ENCODE measurements at regions not wholly inside any gene's neighbourhood (a gene's known extent, or its start where the extent isn't known, plus 50 kb on each side); places are given as distances from the start of the nearest gene placed in this dataset.
"Not testable (repeated sequence)": the region's sequence is repeated elsewhere in the genome, so short reads cannot be mapped to it uniquely, and the experiment has no call there.

DNA sequence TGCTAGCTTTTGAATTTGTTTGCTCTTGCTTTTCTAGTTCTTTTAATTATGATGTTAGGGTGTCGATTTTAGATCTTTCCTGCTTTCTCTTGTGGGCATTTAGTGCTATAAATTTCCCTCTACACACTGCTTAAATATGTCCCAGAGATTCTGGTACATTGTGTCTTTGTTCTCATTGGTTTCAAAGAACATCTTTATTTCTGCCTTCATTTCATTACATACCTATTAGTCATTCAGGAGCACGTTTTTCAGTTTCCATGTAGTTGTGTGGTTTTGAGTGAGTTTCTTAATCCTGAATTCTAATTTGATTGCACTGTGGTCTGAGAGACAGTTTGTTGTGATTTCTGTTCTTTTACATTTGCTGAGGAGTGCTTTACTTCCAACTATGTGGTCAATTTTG lies 51.2 kb upstream of the MB21D2 start:
- H3K27ac ChIP-seq (ENCODE audit: low read length); H3K4me1 ChIP-seq (ENCODE audit: control insufficient read depth, insufficient read depth, low read length); intact Hi-C loops (cut with DNase I); H3K27me3 ChIP-seq (ENCODE audit: control insufficient read depth, insufficient read depth); DNase-seq; ATAC-seq; H3K4me3 ChIP-seq (ENCODE audit: low read length); H3K9me3 ChIP-seq (ENCODE audit: control insufficient read depth, low read length): not testable (repeated sequence)
- 70% methylated on average over 2 of the region's 2 CpGs for WGBS

DNA sequence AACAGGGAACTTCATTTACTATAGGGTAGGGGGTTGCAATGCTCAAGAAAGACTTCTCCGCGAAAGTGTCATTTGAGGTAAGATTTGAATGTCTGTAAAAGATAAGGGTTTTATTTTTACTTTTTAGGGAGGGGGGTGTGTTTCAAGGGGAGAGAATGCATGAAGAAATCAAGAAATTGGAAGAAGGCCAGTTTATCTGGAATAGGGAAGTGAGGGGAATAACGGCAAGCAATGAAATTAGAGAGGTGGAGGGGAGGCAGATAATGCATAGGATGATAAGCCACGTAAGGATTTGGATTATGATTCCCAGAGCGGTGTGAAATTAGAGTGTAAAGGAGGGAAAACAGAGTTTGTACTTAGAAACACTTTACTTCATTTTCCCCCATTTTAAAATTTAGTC lies 63.0 kb upstream of the MB21D2 start:
- ATAC-seq (no peak), DNase-seq (no peak)
- H3K4me3 ChIP-seq (ENCODE audit: low read length): no peak overlapping the region
- H3K27me3 ChIP-seq (ENCODE audit: control insufficient read depth, insufficient read depth): no peaks in the 10 kb centered on the region
- H3K27ac ChIP-seq (ENCODE audit: low read length): no peak overlapping the region
- H3K9me3 ChIP-seq (ENCODE audit: control insufficient read depth, low read length): no peaks in the 10 kb centered on the region
- intact Hi-C loops (cut with DNase I): no loop called here
- no peaks in the 10 kb centered on the region for H3K4me1 ChIP-seq (ENCODE audit: control insufficient read depth, insufficient read depth, low read length)
- 38% methylated on average over 5 of the region's 5 CpGs for WGBS

DNA sequence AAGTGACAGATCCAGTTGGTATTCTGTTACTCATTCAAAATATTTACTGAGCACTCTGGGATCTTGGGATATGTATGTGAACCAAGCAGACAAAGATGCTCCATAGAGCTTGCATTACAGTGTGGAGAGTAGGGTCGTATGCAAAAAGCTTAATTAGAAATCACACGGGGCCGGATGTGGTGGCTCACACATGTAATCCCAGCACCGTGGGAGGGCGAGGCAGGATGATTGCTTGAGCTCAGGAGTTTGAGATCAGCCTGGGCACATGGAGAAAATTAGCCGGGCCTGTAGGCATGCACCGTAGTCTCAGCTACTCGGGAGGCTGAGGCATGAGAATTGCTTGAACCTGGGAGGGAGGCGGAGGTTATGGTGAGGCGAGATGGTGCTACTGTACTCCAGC lies 68.7 kb upstream of the MB21D2 start:
- H3K27me3 ChIP-seq (ENCODE audit: control insufficient read depth, insufficient read depth): no peaks in the 10 kb centered on the region
- H3K9me3 ChIP-seq (ENCODE audit: control insufficient read depth, low read length): no peaks in the 10 kb centered on the region
- 94% methylated on average over 10 of the region's 10 CpGs for WGBS
- no peak for ATAC-seq
- H3K4me3 ChIP-seq (ENCODE audit: low read length): no peak overlapping the region
- no peak overlapping the region for H3K27ac ChIP-seq (ENCODE audit: low read length)
- intact Hi-C loops (cut with DNase I): no loop called here
- DNase-seq: no peak
- no peaks in the 10 kb centered on the region for H3K4me1 ChIP-seq (ENCODE audit: control insufficient read depth, insufficient read depth, low read length)

DNA sequence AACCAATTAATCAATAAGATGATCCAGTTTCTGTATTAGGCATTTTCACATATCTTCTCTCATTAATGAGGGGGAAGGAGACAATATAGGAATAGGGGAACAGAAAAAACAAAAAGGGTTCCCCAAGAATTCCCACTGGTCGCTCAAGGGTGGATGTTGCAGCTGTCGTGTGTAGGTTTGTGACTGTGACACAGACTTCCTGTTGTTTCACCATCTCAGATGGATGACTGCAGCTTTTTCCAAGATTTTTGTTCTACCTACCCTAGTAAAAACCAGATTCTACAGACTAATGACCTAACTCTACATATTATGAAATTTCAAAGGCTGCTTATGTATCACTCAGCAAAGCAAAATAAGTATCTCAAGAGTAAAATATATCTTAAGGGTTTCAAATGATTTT lies 73.7 kb upstream of the MB21D2 start:
- DNase-seq (no peak), ATAC-seq (no peak)
- Histone ChIP-seq H3K27ac (ENCODE audit: low read length) (no peak overlapping the region), H3K4me3 (ENCODE audit: low read length) (no peak overlapping the region), H3K4me1 (ENCODE audit: control insufficient read depth, insufficient read depth, low read length) (no peaks in the 10 kb centered on the region), H3K27me3 (ENCODE audit: control insufficient read depth, insufficient read depth) (no peaks in the 10 kb centered on the region), H3K9me3 (ENCODE audit: control insufficient read depth, low read length) (no peaks in the 10 kb centered on the region)
- intact Hi-C loops (cut with DNase I): no loop called here
- 66% methylated on average over 2 of the region's 2 CpGs for WGBS

DNA sequence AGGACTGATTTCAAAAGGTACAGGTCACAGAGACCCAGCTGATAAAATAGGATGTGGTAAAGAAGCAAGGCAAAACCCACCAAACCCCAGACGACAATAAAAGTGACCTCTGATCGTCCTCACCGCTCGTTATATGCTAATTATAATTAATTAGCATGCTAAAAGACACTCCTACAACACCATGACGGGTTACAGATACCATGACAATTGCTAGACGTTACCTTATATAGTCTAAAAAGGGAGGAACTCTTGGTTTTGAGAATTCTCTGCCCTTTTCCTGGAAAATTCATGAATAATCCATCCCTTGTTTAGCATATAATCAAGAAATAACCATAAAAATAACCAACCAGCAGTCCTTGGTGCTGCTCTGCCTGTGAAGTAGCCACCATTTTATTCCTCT lies 74.7 kb upstream of the MB21D2 start:
- WGBS: 91% methylated on average over 6 of the region's 6 CpGs
- no peak overlapping the region for H3K27ac ChIP-seq (ENCODE audit: low read length)
- DNase-seq: no peak

DNA sequence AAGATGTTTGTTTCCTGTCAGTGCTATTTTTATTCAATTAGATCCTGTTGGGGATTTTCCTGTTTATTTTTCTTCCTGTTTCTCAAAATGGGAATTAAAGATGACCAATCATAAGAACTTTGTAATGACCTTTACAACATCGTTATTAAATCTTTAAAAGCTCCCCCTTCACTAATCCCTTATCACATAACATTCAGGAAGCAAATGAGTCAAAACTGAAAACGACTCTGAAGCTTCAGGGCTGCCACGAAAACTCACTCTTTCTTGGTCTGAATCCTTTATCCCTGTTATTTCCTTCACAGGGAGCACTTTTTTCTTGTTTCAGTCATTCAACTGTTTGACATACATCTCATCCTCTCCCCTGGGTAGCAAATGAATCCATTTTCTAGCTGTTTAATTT lies 75.8 kb upstream of the MB21D2 start:
- H3K4me1 ChIP-seq (ENCODE audit: control insufficient read depth, insufficient read depth, low read length): no peaks in the 10 kb centered on the region
- intact Hi-C loops (cut with DNase I): no loop called here
- no peaks in the 10 kb centered on the region for H3K27me3 ChIP-seq (ENCODE audit: control insufficient read depth, insufficient read depth)
- H3K9me3 ChIP-seq (ENCODE audit: control insufficient read depth, low read length): no peaks in the 10 kb centered on the region
- DNase-seq (no peak), ATAC-seq (no peak)
- 32% methylated on average over 3 of the region's 3 CpGs for WGBS
- H3K4me3 ChIP-seq (ENCODE audit: low read length): no peak overlapping the region
- H3K27ac ChIP-seq (ENCODE audit: low read length): no peak overlapping the region

More for the DNA sequence above, 74.7 kb upstream of the MB21D2 start:
- intact Hi-C loops (cut with DNase I): no loop called here
- no peak for ATAC-seq
- no peaks in the 10 kb centered on the region for H3K4me1 ChIP-seq (ENCODE audit: control insufficient read depth, insufficient read depth, low read length)
- no peak overlapping the region for H3K4me3 ChIP-seq (ENCODE audit: low read length)
- H3K27me3 ChIP-seq (ENCODE audit: control insufficient read depth, insufficient read depth): no peaks in the 10 kb centered on the region
- no peaks in the 10 kb centered on the region for H3K9me3 ChIP-seq (ENCODE audit: control insufficient read depth, low read length)

DNA sequence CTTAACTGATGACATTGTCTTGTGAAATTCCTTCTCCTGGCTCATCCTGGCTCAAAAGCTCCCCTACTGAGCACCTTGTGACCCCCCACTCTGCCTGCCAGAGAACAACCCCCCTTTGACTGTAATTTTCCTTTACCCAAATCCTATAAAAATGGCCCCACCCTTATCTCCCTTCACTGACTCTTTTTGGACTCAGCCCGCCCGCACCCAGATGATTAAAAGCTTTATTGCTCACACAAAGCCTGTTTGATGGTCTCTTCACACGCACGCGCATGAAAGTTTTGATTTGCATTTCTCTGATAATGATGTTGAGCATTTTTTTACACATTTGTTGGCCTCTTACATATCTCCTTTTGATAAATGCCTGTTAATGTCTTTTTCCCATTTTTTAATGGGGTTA lies 83.5 kb upstream of the MB21D2 start:
- ATAC-seq; H3K27me3 ChIP-seq (ENCODE audit: control insufficient read depth, insufficient read depth); H3K9me3 ChIP-seq (ENCODE audit: control insufficient read depth, low read length); intact Hi-C loops (cut with DNase I); H3K27ac ChIP-seq (ENCODE audit: low read length); H3K4me3 ChIP-seq (ENCODE audit: low read length); H3K4me1 ChIP-seq (ENCODE audit: control insufficient read depth, insufficient read depth, low read length); DNase-seq: not testable (repeated sequence)
- WGBS: 89% methylated on average over 5 of the region's 5 CpGs

DNA sequence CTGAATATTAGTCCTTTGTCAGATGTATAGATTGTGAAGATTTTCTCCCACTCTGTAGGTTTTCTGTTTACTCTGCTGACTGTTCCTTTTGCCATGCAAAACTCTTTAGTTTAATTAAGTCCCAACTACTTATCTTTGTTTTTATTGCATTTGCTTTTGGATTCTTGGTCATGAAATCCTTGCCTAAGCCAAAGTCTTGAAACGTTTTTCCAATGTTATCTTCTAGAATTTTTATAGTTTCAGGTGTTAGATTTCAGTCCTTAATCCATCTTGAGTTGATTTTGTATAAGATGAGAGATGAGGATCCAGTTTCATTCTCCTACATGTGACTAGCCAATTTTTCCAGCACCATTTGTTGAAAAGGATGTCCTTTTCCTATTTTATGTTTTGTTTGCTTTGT lies 86.0 kb upstream of the MB21D2 start:
- DNase-seq; ATAC-seq; H3K4me3 ChIP-seq (ENCODE audit: low read length); H3K9me3 ChIP-seq (ENCODE audit: control insufficient read depth, low read length); H3K27me3 ChIP-seq (ENCODE audit: control insufficient read depth, insufficient read depth); H3K27ac ChIP-seq (ENCODE audit: low read length); intact Hi-C loops (cut with DNase I); H3K4me1 ChIP-seq (ENCODE audit: control insufficient read depth, insufficient read depth, low read length): not testable (repeated sequence)
- 24% methylated on average over 1 of the region's 1 CpG for WGBS

DNA sequence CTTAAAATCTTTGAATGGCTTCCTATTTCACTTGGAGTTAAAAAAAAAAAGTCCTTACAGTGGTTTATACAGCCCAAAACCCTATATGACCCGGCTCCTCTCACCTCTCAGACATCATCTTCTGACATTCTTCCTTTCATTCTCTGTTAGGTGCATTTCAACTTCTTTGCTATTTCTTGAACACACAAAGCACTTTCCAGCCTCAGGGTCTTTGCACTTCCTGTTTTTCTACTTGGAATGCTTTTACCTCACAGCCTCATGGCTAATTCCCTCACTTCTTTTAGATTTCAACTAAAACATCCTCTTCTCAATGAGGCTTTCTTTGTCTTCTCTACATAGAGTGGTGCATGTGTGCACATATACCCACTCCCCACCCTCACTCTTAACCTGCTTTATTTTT lies 91.0 kb upstream of the MB21D2 start:
- WGBS: 94% methylated on average over 1 of the region's 1 CpG
- DNase-seq (no peak), ATAC-seq (no peak)
- Histone ChIP-seq H3K27me3 (ENCODE audit: control insufficient read depth, insufficient read depth) (no peaks in the 10 kb centered on the region), H3K27ac (ENCODE audit: low read length) (no peak overlapping the region), H3K9me3 (ENCODE audit: control insufficient read depth, low read length) (no peaks in the 10 kb centered on the region), H3K4me1 (ENCODE audit: control insufficient read depth, insufficient read depth, low read length) (no peaks in the 10 kb centered on the region), H3K4me3 (ENCODE audit: low read length) (no peak overlapping the region)
- intact Hi-C loops (cut with DNase I): no loop called here

DNA sequence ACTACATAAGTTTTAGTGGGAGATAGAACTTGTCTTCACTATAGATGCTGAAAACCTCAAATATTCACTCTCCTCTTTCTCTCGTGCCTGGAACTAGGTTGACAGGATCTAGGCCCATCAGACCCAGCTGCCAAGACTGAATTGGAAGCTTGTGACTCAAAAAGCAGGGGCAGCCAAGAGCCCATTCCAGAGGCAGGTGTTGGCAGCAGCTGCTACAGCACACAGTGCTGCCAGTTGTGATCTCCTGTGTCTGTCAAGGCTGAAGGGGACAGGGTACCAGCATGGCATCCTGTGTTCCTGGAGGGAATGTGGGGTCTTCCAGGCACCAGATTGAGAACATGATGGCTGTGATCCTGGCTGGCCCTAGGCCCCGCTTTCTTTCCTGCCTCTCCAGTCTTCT lies 92.5 kb upstream of the MB21D2 start:
- 62% methylated on average over 2 of the region's 2 CpGs for WGBS
- no peak overlapping the region for H3K4me3 ChIP-seq (ENCODE audit: low read length)
- ATAC-seq (peak; percentile 66 to 68), DNase-seq (no peak)
- intact Hi-C loops (cut with DNase I): no loop called here
- H3K9me3 ChIP-seq (ENCODE audit: control insufficient read depth, low read length): no peaks in the 10 kb centered on the region
- H3K4me1 ChIP-seq (ENCODE audit: control insufficient read depth, insufficient read depth, low read length): peaks cover 2% of the 10 kb centered on the region
- H3K27me3 ChIP-seq (ENCODE audit: control insufficient read depth, insufficient read depth): no peaks in the 10 kb centered on the region
- no peak overlapping the region for H3K27ac ChIP-seq (ENCODE audit: low read length)

DNA sequence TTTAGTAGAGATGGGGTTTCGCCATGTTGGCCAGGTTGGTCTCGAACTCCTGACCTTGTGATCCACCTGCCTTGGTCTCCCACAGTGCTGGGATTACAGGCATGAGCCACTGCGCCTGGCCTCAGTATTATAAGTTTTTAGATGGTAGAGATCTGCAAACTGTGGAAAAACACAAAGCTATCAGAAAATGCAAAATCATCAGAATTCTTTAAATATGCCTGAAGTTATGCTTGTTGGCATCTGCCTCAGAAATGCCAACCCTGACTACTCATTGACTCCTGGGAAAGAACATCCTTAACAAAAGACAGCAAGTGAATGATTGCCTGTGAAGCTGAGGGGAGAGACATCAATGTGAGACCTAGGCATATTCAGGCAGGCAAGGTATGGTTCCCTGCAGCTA lies 94.3 kb upstream of the MB21D2 start:
- intact Hi-C loops (cut with DNase I): no loop called here
- 95% methylated on average over 3 of the region's 3 CpGs for WGBS

DNA sequence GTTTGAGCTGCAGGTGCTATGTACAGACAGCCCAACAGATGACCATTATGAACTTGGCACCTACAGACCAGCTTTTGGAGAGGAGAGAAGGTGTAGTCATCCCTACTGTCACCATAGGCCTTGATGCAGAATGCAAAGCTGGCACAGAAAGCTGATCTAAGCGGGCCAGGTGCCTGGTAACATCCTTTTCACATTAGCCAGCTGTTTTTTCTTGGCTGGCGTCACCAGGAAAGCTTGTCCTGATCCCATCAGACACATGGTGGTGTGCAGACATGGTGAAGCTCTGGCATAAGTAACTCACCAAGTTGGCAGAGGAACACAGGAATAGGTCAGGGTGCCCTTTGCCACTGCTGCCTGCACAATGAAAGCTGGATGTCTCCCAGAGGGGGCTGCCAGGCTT lies 97.2 kb upstream of the MB21D2 start:
- DNase-seq: no peak
- no peak for ATAC-seq
- 79% methylated on average over 2 of the region's 2 CpGs for WGBS
- intact Hi-C loops (cut with DNase I): no loop called here
- Histone ChIP-seq H3K4me1 (ENCODE audit: control insufficient read depth, insufficient read depth, low read length) (peaks cover 2% of the 10 kb centered on the region), H3K27ac (ENCODE audit: low read length) (no peak overlapping the region), H3K27me3 (ENCODE audit: control insufficient read depth, insufficient read depth) (no peaks in the 10 kb centered on the region), H3K9me3 (ENCODE audit: control insufficient read depth, low read length) (no peaks in the 10 kb centered on the region), H3K4me3 (ENCODE audit: low read length) (no peak overlapping the region)

More for the DNA sequence above, 94.3 kb upstream of the MB21D2 start:
- DNase-seq (no peak), ATAC-seq (no peak)
- Histone ChIP-seq H3K4me3 (ENCODE audit: low read length) (no peak overlapping the region), H3K27ac (ENCODE audit: low read length) (no peak overlapping the region), H3K9me3 (ENCODE audit: control insufficient read depth, low read length) (no peaks in the 10 kb centered on the region), H3K4me1 (ENCODE audit: control insufficient read depth, insufficient read depth, low read length) (peaks cover 2% of the 10 kb centered on the region), H3K27me3 (ENCODE audit: control insufficient read depth, insufficient read depth) (no peaks in the 10 kb centered on the region)

Data from right cardiac atrium (tissue), 5 donors.